HG03442 (cell line): ENCODE measurements at regions not wholly inside any gene's neighbourhood (a gene's known extent, or its start where the extent isn't known, plus 50 kb on each side); places are given as distances from the start of the nearest gene placed in this dataset.

Source experiments
- ATAC-seq: cut with Tn5 transposase; IDR thresholded peaks from one replicate; pipeline ENCODE4 v1.9.1; 2021; ENCODE audit warnings: mild to moderate bottlenecking, moderate library complexity; ENCODE audit not compliant: unreplicated experiment

DNA sequence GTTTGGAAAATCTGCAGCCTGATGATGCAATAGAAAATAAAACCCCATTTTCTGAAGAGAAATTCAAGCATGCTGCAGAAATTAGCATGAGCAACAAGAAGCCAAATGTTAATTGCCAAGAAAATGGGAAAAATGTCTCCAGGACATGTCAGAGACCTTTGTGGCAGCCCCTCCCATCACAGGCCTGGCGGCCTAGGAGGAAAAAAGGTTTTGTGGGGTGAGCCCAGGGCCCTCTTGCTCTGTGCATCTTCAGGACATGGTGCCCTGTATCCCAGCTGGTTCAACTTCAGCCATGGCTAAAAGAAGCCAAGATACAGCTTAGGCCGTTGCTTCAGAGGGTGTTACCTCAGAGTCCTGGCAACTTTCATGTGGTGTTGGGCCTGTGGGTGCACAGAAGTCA is 775.5 kb upstream of the SEL1L start:
- ATAC-seq: no peak

- no peak for ATAC-seq
Measured at GRCh38 chr14:82313889-82314288, 780.2 kb upstream of the SEL1L start.

- ATAC-seq: no peak
Measured at GRCh38 chr14:82328442-82328841, 794.8 kb upstream of the SEL1L start.

DNA sequence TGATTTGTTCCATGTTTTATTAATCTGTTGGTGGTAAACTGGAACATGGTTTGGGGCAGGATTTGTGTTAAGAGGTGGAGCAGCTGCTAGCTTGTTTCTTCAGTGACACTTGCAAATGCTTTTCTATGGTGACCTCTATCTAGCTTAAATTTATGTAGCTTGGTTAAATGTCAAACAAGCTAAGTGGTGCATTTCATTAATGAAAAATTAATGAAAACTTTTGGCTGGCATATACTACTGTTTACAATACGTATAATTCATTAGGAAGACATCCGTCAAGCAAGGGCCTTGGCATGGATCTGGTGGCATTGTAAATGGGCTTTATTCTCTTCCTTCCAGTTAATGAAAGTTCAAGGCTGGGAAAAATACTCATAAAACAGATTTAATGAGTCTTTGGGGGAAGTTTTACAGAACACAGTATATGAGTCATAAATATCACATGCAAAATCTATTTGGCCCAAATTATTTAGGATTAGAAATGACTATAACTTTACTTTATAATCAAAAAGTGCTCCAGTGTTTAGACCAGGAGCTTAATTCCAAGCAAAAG is 807.7 kb upstream of the SEL1L start:
- no peak for ATAC-seq

DNA sequence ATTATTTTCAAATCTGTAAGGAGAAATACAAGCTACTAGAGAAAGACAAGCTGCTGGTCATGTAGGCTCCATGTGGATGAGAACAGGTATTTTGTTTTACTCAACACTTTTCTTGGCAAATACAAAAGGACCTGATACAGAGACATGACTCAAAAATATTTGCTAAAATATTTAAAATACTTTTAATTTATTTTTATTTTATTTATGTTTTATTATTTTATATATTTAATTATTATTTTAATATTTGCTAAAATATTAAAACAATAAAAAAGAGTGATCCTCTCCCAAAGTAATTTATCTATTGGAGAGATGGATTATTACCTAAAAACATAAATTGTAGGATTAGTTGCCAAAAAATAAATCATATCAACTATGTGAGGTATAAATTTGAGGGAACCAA is 808.9 kb upstream of the SEL1L start:
- ATAC-seq: no peak

- ATAC-seq: no peak
Measured at GRCh38 chr14:82345184-82345583, 811.5 kb upstream of the SEL1L start.

- ATAC-seq: no peak
Measured at GRCh38 chr14:82354126-82354525, 820.5 kb upstream of the SEL1L start.

DNA sequence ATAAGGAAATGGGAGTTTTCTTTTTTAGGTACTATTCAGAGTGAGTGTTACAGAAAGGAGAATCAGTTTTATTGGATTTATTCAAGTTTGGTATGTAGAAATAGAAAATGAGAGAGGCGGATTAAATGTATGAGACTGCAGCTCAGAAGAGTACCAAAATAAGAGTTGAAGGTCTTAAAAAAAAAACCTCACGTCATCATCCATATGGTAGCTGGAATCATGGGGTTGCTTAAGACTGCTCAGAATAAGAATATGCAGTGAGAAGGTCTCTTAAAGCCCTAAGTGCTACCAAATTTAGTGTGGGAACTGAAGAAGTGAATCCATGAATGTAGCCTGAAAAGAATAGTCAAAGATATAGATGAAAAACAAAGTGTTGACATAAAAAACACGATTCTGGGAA is 825.5 kb upstream of the SEL1L start:
- ATAC-seq: no peak

- no peak for ATAC-seq
Measured at GRCh38 chr14:82362452-82362851, 828.8 kb upstream of the SEL1L start.

DNA sequence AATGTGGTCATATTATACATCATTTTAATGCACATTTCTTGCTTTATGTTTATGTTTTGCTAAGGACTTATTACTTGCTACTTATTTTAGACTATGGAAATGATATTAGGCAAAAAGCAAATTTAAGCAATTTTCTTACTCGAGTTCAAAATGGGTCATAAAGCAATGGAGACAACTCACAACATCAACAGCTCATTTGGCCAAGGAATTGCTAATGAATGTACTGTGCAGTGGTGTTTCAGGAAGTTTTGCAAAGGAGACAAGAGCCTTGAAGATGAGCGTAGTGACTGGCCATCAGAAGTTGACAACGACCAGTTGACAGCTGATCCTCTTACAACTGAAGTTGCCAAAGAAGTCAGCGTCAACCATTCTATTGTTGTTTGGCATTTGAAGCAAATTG is 831.8 kb upstream of the SEL1L start:
- no peak for ATAC-seq

DNA sequence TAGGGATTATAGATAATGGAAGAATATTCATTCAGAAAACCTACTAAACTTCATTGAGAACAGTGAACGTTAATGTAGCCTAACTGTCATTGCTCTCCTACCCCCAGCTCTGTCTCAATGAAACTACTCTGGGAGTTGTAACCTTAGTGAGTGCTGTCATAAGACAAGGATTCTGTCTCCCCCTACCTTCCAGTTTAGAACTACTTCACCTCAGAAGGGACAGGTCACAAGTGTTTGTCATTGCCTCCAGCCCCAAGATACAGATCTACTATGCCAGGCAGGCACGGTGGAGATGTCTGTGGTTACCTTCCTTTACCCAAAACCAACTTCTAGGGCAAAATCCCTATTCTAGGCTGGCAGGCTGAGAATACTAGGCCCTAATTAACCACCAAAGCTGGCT is 833.1 kb upstream of the SEL1L start:
- ATAC-seq: no peak

DNA sequence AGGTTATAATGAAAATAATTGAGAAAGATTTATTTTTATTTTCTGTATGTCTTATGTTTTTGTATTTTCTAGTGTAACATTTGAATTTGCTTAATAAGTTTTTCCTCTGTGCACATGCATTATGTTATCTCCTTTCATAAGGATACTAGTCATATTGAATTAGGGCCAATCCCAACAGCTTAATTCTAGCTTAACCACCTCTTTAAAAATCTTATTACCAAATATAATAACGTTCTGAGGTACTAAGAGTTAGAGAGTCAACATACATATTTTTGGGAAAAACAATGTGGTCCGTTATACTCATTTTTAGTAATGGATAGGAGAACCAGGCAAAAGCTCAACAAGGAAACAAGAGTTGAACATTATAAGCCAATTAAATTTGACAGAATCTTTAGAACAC is 845.6 kb upstream of the SEL1L start:
- no peak for ATAC-seq

DNA sequence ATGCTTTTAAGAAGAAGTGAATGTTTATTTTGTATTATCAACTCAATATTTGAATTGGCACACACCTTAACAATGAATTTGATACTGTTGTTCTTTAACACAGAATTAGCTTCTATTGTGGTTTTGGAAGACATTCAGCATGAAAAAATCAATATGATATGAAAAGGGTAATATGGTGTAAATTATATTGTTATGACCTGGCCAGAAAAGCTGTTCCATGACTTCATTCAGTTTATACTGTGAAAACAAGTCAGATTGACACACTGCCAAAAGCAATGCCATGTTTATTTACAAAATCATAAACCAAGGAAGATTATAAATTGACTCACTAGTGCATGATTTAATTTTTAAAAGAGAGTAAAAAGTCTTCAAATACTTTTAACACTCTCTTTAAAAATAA is 851.4 kb upstream of the SEL1L start:
- ATAC-seq: no peak

GRCh38 chr14:82387699-82388098 is 854.0 kb upstream of the SEL1L start:
- ATAC-seq: no peak

GRCh38 chr14:82388488-82388887 is 854.8 kb upstream of the SEL1L start:
- ATAC-seq: no peak

- ATAC-seq: no peak
Measured at GRCh38 chr14:82390586-82390985, 856.9 kb upstream of the SEL1L start.

GRCh38 chr14:82394916-82395315 is 861.3 kb upstream of the SEL1L start:
- ATAC-seq: no peak

DNA sequence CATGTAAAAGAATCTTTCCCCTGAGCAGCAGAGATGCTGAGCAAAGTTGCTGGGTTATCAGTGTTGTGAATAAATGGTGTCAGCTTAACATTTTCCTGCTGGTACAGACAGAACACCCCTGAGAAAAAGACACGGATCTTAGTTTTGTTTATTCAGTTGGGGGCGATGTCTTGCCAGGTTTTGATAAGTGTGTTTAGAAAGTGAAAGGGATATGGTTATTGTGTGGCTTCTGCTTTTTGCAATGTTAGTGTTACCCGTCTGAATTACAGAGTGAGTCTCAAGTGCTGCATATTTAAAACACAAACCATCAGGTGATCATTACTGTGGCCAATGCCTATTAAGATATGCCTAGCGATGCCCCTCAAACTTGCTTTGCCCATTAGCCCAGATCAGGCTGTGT is 864.6 kb upstream of the SEL1L start:
- ATAC-seq: no peak

DNA sequence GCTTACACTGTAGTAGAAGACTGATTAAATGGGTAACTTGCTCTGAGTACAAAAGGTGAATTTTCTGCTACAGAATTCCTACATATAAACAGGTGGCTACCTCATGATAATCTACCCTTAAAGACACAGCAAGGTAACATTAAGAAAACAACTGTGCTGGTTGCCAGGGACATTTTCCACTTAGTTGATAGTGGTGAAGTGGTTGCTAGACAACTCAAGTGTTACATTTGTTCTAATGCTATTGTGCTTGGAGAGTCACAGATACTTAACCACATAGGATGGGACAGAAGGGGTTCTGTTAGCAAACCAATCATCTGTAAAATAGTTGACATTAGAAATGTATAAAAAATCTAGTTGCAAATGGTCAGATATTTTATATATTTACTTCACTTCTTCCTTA is 870.3 kb upstream of the SEL1L start:
- ATAC-seq: no peak

GRCh38 chr14:82410064-82410463 is 876.4 kb upstream of the SEL1L start:
- no peak for ATAC-seq

GRCh38 chr14:82411298-82411697 is 877.6 kb upstream of the SEL1L start:
- no peak for ATAC-seq

DNA sequence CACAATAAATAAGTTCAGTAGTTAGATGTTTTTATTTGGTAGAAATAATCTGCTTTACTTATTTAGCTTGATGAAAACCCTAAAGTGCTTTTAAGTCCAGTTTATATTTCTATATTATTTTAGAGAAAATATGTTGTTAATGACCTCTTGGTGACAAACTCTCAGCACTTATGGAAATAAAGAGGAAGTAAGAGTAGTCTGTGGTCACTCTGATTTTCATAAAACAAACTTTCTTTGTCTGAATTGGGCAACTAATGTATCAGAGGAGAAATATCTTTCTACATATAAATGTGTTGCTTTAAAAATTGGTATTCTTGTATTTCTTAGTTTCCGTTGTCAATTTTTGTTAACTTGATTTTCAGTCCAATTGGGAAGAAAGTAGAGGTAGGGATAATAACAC is 878.9 kb upstream of the SEL1L start:
- ATAC-seq: no peak

DNA sequence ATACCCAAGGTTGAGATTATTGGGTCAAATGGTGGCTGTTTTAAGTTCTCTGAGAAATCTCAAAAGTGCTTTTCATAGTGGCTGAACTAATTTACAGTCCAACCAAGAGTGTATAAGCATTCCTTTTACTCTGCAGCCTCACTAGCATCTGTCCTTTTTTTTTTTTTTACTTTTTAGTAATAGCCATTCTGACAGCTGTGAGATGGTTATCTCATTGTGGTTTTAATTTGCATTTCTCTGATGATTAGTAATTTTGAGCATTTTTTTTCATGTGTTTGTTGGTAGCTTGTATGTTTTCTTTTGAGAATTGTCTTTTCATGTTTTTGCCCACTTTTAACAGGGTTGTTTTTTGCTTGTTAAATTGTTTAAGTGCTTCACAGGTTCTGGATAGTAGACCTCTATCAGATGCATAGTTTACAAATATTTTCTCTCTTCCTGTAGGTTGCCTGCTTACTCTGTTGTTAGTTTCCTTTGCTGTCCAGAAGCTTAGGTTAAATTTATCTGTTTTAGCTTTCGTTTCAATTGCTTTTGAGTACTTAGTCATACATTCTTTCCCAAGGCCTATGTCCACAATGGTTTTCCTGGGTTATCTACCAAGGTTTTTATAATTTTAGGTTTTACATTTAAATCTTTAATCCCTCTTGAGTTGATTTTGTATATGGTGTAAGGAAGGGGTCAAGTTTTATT is 881.3 kb upstream of the SEL1L start:
- ATAC-seq: peak; percentile 35
